ENCODE measurements at regions not wholly inside any gene's neighbourhood (a gene's known extent, or its start where the extent isn't known, plus 50 kb on each side); places are given as distances from the start of the nearest gene placed in this dataset.

GRCh38 chr1:11358984-11359383 is 86.0 kb downstream of the UBIAD1 start:
- TF ChIP-seq CTCF (conservative IDR thresholded peaks at IDR 0.05; ENCODE audit: low read depth, low read length) (no peak), EZH2 (IDR thresholded peaks at IDR 0.05; ENCODE audit: borderline replicate concordance, low read depth, low read length, poor library complexity, severe bottlenecking) (no peak)

Measured in A673 (cell line).